A673 (cell line): ENCODE measurements at regions not wholly inside any gene's neighbourhood (a gene's known extent, or its start where the extent isn't known, plus 50 kb on each side); places are given as distances from the start of the nearest gene placed in this dataset.

ENCODE experiments used
- BruUV-seq: library from RNA; stranded (reverse); fragments of 400-500 nt; replicated peaks from 2 replicates; lab custom pipeline; 2021; lab: Mats Ljungman, UMichigan
- CTCF ChIA-PET: fragments of 300-600 bp; sonication (Branson Sonifier 250); formaldehyde crosslinking; loops from one replicate; lab custom pipeline; 2022; ENCODE audit warnings: antibody characterized with exemption; lab: Charles Lee
- POLR2A ChIA-PET: fragments of 300-600 bp; sonication (Branson Sonifier 250); formaldehyde crosslinking; loops from one replicate; lab custom pipeline; 2022; ENCODE audit warnings: antibody characterized with exemption; ENCODE audit not compliant: low non-redundant PET; lab: Charles Lee
- DNase-seq: peaks from one replicate; pipeline ENCODE4 v3.0.0-alpha.2; 2015; ENCODE audit warnings: low spot score
- H3K27ac ChIP-seq: fragments of 200-600 bp; sonication (generic); 2 replicates; pipeline ENCODE4 v1.5.1; 2016; ENCODE audit warnings: mixed run types, low read depth, mild to moderate bottlenecking, mixed read lengths, antibody characterized with exemption, low read length; ENCODE audit not compliant: poor library complexity, severe bottlenecking
- H3K27me3 ChIP-seq: fragments of 200-600 bp; sonication (generic); replicated peaks from 2 replicates; pipeline ENCODE4 v1.6.1; 2017; ENCODE audit warnings: mixed run types, low read depth, mild to moderate bottlenecking, mixed read lengths, antibody characterized with exemption, low read length; ENCODE audit not compliant: insufficient read depth, poor library complexity
- H3K36me3 ChIP-seq: fragments of 200-600 bp; sonication (generic); 2 replicates; pipeline ENCODE4 v1.6.1; 2016; ENCODE audit warnings: mixed run types, mild to moderate bottlenecking, mixed read lengths, antibody characterized with exemption, low read length; ENCODE audit not compliant: insufficient read depth, poor library complexity, severe bottlenecking
- H3K4me1 ChIP-seq: fragments of 200-600 bp; sonication (generic); 2 replicates; pipeline ENCODE4 v1.6.1; 2017; ENCODE audit warnings: mixed run types, mild to moderate bottlenecking, mixed read lengths, antibody characterized with exemption, low read length; ENCODE audit not compliant: insufficient read depth, poor library complexity, severe bottlenecking
- H3K4me3 ChIP-seq: fragments of 200-600 bp; sonication (generic); 2 replicates; pipeline ENCODE4 v1.5.1; 2016; ENCODE audit warnings: low read depth, mixed run types, mild to moderate bottlenecking, mixed read lengths, low read length; ENCODE audit not compliant: poor library complexity, severe bottlenecking
- H3K9me3 ChIP-seq: fragments of 200-600 bp; sonication (generic); 2 replicates; pipeline ENCODE4 v1.6.1; 2016; ENCODE audit warnings: mixed run types, low read depth, mild to moderate bottlenecking, mixed read lengths, antibody characterized with exemption, low read length; ENCODE audit not compliant: poor library complexity, severe bottlenecking
- EZH2 ChIP-seq: fragments of 200-600 bp; sonication (generic); IDR thresholded peaks from 2 replicates; pipeline ENCODE4 v1.6.1; 2017; ENCODE audit warnings: borderline replicate concordance, low read depth, mild to moderate bottlenecking, mixed read lengths, antibody characterized with exemption, low read length; ENCODE audit not compliant: poor library complexity, severe bottlenecking
- intact Hi-C: fragments of 100-400 bp; cut with micrococcal nuclease; formaldehyde crosslinking; loops from one replicate; pipeline ENCODE4 v1.10.0; 2022; ENCODE audit not compliant: unreplicated experiment
- TF ChIP-seq, protein P1 (sequence below): fragments of 300-800, 200-600 bp; sonication (generic); conservative IDR thresholded peaks from 2 replicates; pipeline ENCODE4 v1.5.1; 2017; ENCODE audit warnings: low read depth, mild to moderate bottlenecking, antibody characterized with exemption, low read length, moderate library complexity, mixed read lengths

GRCh38 chr6:4012826-4013225 lies 66.1 kb downstream of the FAM217A start:
- no peak for TF ChIP-seq EZH2
- TF ChIP-seq, protein P1, sequence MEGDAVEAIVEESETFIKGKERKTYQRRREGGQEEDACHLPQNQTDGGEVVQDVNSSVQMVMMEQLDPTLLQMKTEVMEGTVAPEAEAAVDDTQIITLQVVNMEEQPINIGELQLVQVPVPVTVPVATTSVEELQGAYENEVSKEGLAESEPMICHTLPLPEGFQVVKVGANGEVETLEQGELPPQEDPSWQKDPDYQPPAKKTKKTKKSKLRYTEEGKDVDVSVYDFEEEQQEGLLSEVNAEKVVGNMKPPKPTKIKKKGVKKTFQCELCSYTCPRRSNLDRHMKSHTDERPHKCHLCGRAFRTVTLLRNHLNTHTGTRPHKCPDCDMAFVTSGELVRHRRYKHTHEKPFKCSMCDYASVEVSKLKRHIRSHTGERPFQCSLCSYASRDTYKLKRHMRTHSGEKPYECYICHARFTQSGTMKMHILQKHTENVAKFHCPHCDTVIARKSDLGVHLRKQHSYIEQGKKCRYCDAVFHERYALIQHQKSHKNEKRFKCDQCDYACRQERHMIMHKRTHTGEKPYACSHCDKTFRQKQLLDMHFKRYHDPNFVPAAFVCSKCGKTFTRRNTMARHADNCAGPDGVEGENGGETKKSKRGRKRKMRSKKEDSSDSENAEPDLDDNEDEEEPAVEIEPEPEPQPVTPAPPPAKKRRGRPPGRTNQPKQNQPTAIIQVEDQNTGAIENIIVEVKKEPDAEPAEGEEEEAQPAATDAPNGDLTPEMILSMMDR: no peak
- ChIA-PET CTCF (no interaction called here), POLR2A (no interaction called here)
- Histone ChIP-seq H3K27me3 (no peaks in the 10 kb centered on the region), H3K4me1 (peaks cover 9% of the 10 kb centered on the region), H3K36me3 (peaks cover 18% of the 10 kb centered on the region), H3K4me3 (no peak overlapping the region), H3K9me3 (peaks cover 9% of the 10 kb centered on the region), H3K27ac (no peak overlapping the region)
- DNase-seq: no peak
- intact Hi-C loops: no loop called here
- no TSS peak for BruUV-seq

GRCh38 chr6:4017058-4017739 lies 61.7 kb downstream of the FAM217A start:
- POLR2A ChIA-PET: no interaction called here
- intact Hi-C loops: no loop called here
- CTCF ChIA-PET: interaction anchor here (1.0 kb wide), 1 partner anchor 39 kb away, joined by 3 read pairs; no protein-coding TSS in a partner anchor
- Histone ChIP-seq H3K4me1 (peaks cover 16% of the 10 kb centered on the region), H3K27ac (peak overlapping the region; percentile 96), H3K9me3 (peaks cover 9% of the 10 kb centered on the region), H3K4me3 (peak overlapping the region; percentile 73), H3K27me3 (no peaks in the 10 kb centered on the region), H3K36me3 (peaks cover 18% of the 10 kb centered on the region)
- no TSS peak for BruUV-seq
- TF ChIP-seq EZH2: no peak
- TF ChIP-seq, protein P1: no peak
- no peak for DNase-seq

DNA sequence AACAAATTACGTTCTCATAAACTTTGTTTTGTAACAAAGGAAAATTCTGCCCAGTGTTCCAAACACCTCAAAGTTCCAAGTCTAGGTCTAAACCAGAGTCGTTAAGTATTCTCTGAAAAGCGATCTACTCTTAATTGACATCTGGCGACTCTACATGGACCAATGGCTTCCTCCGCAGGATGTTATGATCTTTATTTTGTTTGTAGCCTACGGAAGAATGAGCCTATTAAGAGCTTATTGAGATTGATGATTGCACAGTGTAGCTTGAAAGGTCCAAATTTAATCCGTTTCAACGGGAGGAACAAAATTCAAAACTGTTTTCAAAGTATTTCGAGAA lies 61.1 kb downstream of the FAM217A start:
- Histone ChIP-seq H3K9me3 (peaks cover 9% of the 10 kb centered on the region), H3K4me3 (peak overlapping the region; percentile 73), H3K36me3 (peaks cover 18% of the 10 kb centered on the region), H3K27me3 (no peaks in the 10 kb centered on the region), H3K4me1 (peaks cover 18% of the 10 kb centered on the region), H3K27ac (peak overlapping the region; percentile 96)
- intact Hi-C loops: no loop called here
- ChIA-PET POLR2A (interaction anchor here (0.6 kb wide), 1 partner anchor 268 kb away, joined by 3 read pairs; no protein-coding TSS in a partner anchor), CTCF (interaction anchor here (0.8 to 1.0 kb wide), 3 partner anchors 10 to 169 kb away, joined by 3 to 8 read pairs (median 3); partner anchors contain the start of gene FAM50B)
- no TSS peak for BruUV-seq
- TF ChIP-seq EZH2: no peak
- TF ChIP-seq, protein P1: no peak
- peak; percentile 68 for DNase-seq
